ENCODE measurements at regions not wholly inside any gene's neighbourhood (a gene's known extent, or its start where the extent isn't known, plus 50 kb on each side); places are given as distances from the start of the nearest gene placed in this dataset.

DNA sequence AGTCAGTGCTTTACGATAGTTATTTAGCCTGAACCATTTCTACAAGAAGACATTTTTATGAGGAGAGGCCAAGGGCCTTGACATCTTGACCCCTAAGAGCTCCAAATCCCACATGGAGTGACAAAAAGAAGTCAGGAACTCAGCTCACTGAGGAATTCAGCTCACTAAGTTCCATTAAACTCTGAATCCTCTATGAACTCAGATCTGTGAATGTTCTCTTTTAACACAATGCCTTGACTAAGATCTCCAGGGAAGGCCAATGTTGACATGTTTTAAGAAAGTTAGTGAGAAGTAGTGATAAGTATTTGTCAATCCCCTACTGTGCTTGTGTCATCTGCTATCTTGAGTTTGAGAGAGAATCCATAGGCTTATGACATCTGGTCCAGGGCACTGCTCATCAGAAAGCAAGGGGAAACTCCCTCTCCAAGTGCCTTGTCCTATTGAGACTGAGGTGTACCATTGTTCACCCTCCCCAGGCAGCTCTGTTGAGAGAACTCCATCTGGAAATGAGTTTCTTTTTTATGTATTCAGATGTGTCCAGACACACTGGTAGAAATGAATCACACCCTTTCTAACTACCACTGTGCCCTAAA is 68.7 kb upstream of the PCDH19 start:
- WGBS, 2 experiments (ENCODE audit: insufficient coverage in 1 of 2, insufficient read length in 1 of 2) = 92% methylated on average over 1 of the region's 1 CpG; no CpG with 5 or more reads in 1 of the 2 experiments
- no peak for DNase-seq

DNA sequence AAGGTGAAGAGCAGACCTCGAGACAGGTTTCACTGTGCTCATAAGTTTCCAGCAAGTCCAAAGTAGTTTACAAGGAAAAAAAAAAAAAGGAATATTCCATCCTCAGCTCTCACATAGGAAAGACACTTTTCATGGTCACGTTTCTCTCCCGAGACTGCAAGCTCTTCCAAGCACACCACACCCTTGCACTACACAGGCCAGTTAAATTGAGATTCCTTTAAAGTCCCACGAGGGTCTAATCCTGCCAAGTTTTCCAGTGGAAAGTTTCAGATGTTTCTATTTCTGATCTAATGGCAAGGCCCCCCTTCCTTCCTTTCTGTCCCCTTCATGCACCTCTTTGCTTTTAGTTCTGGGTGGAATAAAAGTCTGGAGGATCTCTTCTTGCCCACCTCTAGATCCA is 67.9 kb upstream of the PCDH19 start:
- no peaks in the 10 kb centered on the region for H3K9me3 ChIP-seq (ENCODE audit: control insufficient read depth, low read length)
- peaks cover 21% of the 10 kb centered on the region for H3K27me3 ChIP-seq (ENCODE audit: control insufficient read depth, insufficient read depth, low read length, poor library complexity, severe bottlenecking)
- H3K4me1 ChIP-seq (ENCODE audit: control insufficient read depth, insufficient read depth, low read length) = no peaks in the 10 kb centered on the region
- peaks cover 38% of the 10 kb centered on the region for H3K27me3 Mint-ChIP-seq (ENCODE audit: insufficient read depth)
- no peaks in the 10 kb centered on the region for H3K36me3 Mint-ChIP-seq (ENCODE audit: low read depth)
- H3K4me3 Mint-ChIP-seq = no peak overlapping the region
- H3K9me3 Mint-ChIP-seq = no peaks in the 10 kb centered on the region
- H3K9ac ChIP-seq (ENCODE audit: extremely low read depth, low read length, poor library complexity, severe bottlenecking) = no peak overlapping the region
- H3K4me3 ChIP-seq (ENCODE audit: low read length) = no peak overlapping the region
- no peak overlapping the region for H3K27ac ChIP-seq (ENCODE audit: low read depth, low read length)
- 91 to 100% methylated on average over 1 to 4 of the region's 4 CpGs for WGBS, 2 experiments (ENCODE audit: insufficient coverage in 1 of 2, insufficient read length in 1 of 2)
- DNase-seq = no peak
- TF ChIP-seq, protein P1, sequence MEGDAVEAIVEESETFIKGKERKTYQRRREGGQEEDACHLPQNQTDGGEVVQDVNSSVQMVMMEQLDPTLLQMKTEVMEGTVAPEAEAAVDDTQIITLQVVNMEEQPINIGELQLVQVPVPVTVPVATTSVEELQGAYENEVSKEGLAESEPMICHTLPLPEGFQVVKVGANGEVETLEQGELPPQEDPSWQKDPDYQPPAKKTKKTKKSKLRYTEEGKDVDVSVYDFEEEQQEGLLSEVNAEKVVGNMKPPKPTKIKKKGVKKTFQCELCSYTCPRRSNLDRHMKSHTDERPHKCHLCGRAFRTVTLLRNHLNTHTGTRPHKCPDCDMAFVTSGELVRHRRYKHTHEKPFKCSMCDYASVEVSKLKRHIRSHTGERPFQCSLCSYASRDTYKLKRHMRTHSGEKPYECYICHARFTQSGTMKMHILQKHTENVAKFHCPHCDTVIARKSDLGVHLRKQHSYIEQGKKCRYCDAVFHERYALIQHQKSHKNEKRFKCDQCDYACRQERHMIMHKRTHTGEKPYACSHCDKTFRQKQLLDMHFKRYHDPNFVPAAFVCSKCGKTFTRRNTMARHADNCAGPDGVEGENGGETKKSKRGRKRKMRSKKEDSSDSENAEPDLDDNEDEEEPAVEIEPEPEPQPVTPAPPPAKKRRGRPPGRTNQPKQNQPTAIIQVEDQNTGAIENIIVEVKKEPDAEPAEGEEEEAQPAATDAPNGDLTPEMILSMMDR (conservative IDR thresholded peaks at IDR 0.05) = no peak
- no peak overlapping the region for H3K27ac Mint-ChIP-seq
- H3K36me3 ChIP-seq (ENCODE audit: control insufficient read depth, insufficient read depth, low read length) = no peaks in the 10 kb centered on the region
- H3K4me1 Mint-ChIP-seq = peaks cover 17% of the 10 kb centered on the region

More for the DNA sequence above, 68.7 kb upstream of the PCDH19 start:
- no peak overlapping the region for H3K4me3 Mint-ChIP-seq
- no peaks in the 10 kb centered on the region for H3K36me3 Mint-ChIP-seq (ENCODE audit: low read depth)
- H3K9me3 Mint-ChIP-seq = no peaks in the 10 kb centered on the region
- Histone ChIP-seq H3K9ac (ENCODE audit: extremely low read depth, low read length, poor library complexity, severe bottlenecking) (no peak overlapping the region), H3K9me3 (ENCODE audit: control insufficient read depth, low read length) (no peaks in the 10 kb centered on the region), H3K27me3 (ENCODE audit: control insufficient read depth, insufficient read depth, low read length, poor library complexity, severe bottlenecking) (peaks cover 29% of the 10 kb centered on the region), H3K27ac (ENCODE audit: low read depth, low read length) (no peak overlapping the region), H3K4me1 (ENCODE audit: control insufficient read depth, insufficient read depth, low read length) (no peaks in the 10 kb centered on the region), H3K4me3 (ENCODE audit: low read length) (no peak overlapping the region), H3K36me3 (ENCODE audit: control insufficient read depth, insufficient read depth, low read length) (no peaks in the 10 kb centered on the region)
- H3K27me3 Mint-ChIP-seq (ENCODE audit: insufficient read depth) = peaks cover 44% of the 10 kb centered on the region
- H3K27ac Mint-ChIP-seq = no peak overlapping the region
- TF ChIP-seq, protein P1 (conservative IDR thresholded peaks at IDR 0.05) = no peak
- H3K4me1 Mint-ChIP-seq = peaks cover 17% of the 10 kb centered on the region

DNA sequence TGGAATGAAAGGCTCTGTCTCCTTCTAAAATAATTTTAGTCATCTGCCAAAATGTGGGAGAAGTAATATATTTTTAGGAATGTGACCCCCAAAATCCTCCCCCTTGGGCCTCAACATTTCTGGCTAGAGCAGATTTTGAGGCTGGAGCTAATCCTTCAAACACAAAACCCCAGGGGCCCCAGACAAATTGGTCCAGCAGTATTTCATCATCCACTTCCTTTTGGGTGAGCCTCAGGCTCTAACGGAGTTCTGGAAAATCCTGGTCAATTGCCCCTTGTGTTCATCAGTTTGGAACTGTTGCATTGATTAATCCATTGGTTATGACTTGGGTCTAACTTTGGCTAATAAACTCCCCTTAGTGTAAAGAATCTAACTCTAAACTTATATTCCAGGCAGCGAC is 67.4 kb upstream of the PCDH19 start:
- WGBS, 2 experiments (ENCODE audit: insufficient coverage in 1 of 2, insufficient read length in 1 of 2) = 92% methylated on average over 2 of the region's 2 CpGs; no CpG with 5 or more reads in 1 of the 2 experiments
- Histone ChIP-seq H3K9me3 (ENCODE audit: control insufficient read depth, low read length) (no peaks in the 10 kb centered on the region), H3K9ac (ENCODE audit: extremely low read depth, low read length, poor library complexity, severe bottlenecking) (no peak overlapping the region), H3K27ac (ENCODE audit: low read depth, low read length) (no peak overlapping the region), H3K4me1 (ENCODE audit: control insufficient read depth, insufficient read depth, low read length) (no peaks in the 10 kb centered on the region), H3K27me3 (ENCODE audit: control insufficient read depth, insufficient read depth, low read length, poor library complexity, severe bottlenecking) (peaks cover 16% of the 10 kb centered on the region), H3K4me3 (ENCODE audit: low read length) (no peak overlapping the region), H3K36me3 (ENCODE audit: control insufficient read depth, insufficient read depth, low read length) (no peaks in the 10 kb centered on the region)
- no peak for DNase-seq
- Mint-ChIP-seq H3K27ac (no peak overlapping the region), H3K27me3 (ENCODE audit: insufficient read depth) (peaks cover 39% of the 10 kb centered on the region), H3K9me3 (no peaks in the 10 kb centered on the region), H3K4me3 (no peak overlapping the region), H3K36me3 (ENCODE audit: low read depth) (no peaks in the 10 kb centered on the region), H3K4me1 (peaks cover 17% of the 10 kb centered on the region)
- TF ChIP-seq, protein P1 (conservative IDR thresholded peaks at IDR 0.05) = no peak
